Ovary (tissue), 3 donors: ENCODE measurements at regions not wholly inside any gene's neighbourhood (a gene's known extent, or its start where the extent isn't known, plus 50 kb on each side); places are given as distances from the start of the nearest gene placed in this dataset.

Experiments used
- CTCF ChIP-seq, 3 donors: fragments of 450-650 bp in 2 of 3; fragments of 200-600 bp in 1 of 3; IDR thresholded peaks; one replicate each; pipeline versions ENCODE4 v1.5.1 to v1.8.0; 2016 to 2022; ENCODE audit warnings: antibody characterized with exemption in 3 of 3, mild to moderate bottlenecking in 1 of 3
- POLR2A ChIP-seq: fragments of 450-650 bp; IDR thresholded peaks from one replicate; pipeline ENCODE4 v1.6.1; 2017; ENCODE audit warnings: antibody characterized with exemption, mild to moderate bottlenecking, moderate library complexity
- donor health status: DM: no; HTN: no; CAD: no.

GRCh38 chr20:52389606-52390005 is 198.0 kb upstream of the ZFP64 start:
- no peak for TF ChIP-seq CTCF (IDR thresholded peaks at IDR 0.05)
- TF ChIP-seq POLR2A, result no peak
